Thyroid gland (tissue), 4 donors: ENCODE measurements at regions not wholly inside any gene's neighbourhood (a gene's known extent, or its start where the extent isn't known, plus 50 kb on each side); places are given as distances from the start of the nearest gene placed in this dataset.

Experiments
- DNase-seq, 2 donors: peaks; one replicate each; pipeline ENCODE4 v3.0.0-alpha.2; 2019
- H3K27ac ChIP-seq, 3 donors: fragments of 200-600 bp; sonication (generic); 1 replicate in 2 of 3; 2 replicates in 1 of 3; pipeline ENCODE4 v1.5.1; 2016 to 2019; ENCODE audit warnings: mild to moderate bottlenecking in 1 of 3, moderate library complexity in 1 of 3
- H3K27me3 ChIP-seq: fragments of 200-600 bp; sonication (generic); one replicate; pipeline ENCODE4 v1.5.1; 2019
- H3K36me3 ChIP-seq, 2 donors: fragments of 200-600 bp; sonication (generic); one replicate each; pipeline ENCODE4 v1.5.1; 2016 to 2019
- H3K4me1 ChIP-seq, 2 donors: fragments of 200-600 bp; sonication (generic); one replicate each; pipeline ENCODE4 v1.5.1; 2017 to 2019
- H3K4me3 ChIP-seq, 3 donors: fragments of 200-600 bp; sonication (generic); replicated peaks in 1 of 3; 1 replicate in 2 of 3; 2 replicates in 1 of 3; pipeline ENCODE4 v1.5.1; 2016; ENCODE audit warnings: mild to moderate bottlenecking in 1 of 3
- H3K9me3 ChIP-seq: fragments of 200-600 bp; sonication (generic); one replicate; pipeline ENCODE4 v1.5.1; 2017
- POLR2A ChIP-seq, 2 donors: fragments of 450-650 bp; IDR thresholded peaks; one replicate each; pipeline ENCODE4 v1.6.1; 2017; ENCODE audit warnings: antibody characterized with exemption in 2 of 2, mild to moderate bottlenecking in 2 of 2, moderate library complexity in 1 of 2
- WGBS, 2 donors: methylation state at CpG; one replicate each; pipeline ENCODE4 v1.1.5; 2017; 5-methylcytosine and 5-hydroxymethylcytosine counted together
- intact Hi-C: fragments of 100-400 bp; cut with DNase I; formaldehyde crosslinking; loops from one replicate; pipeline ENCODE4 v1.15.1; 2023
- TF ChIP-seq, protein P1 (sequence below), 6 experiments: fragments of 200-600 bp in 3 of 6; fragments of 450-650 bp in 3 of 6; sonication (generic) in 3 of 6; IDR thresholded peaks; one replicate each; pipeline ENCODE4 v1.5.1; 2016 to 2019; ENCODE audit warnings: antibody characterized with exemption in 6 of 6, mild to moderate bottlenecking in 2 of 6, inconsistent platforms in 1 of 6, moderate library complexity in 1 of 6

DNA sequence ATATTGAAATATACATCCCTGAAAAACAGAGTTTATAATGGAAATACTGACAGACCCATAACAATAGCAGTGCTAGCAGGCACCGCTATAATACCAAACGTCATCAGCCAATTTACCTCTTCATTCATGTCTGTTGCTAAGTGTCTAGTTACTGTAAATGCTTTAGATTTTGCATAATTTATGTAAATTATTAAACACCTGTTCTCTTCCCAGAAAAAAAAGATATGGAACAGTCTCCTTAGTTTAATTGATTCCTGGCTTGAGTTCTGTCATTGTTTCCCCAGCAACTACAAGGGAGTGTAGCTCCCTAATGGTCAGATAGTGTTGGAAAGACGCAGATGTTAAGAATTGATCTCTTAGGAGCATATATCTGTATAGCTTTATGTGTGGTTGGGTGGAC, 817.9 kb upstream of the ADGRL2 start:
- Histone ChIP-seq H3K4me3 (no peak overlapping the region), H3K36me3 (no peaks in the 10 kb centered on the region), H3K9me3 (no peaks in the 10 kb centered on the region), H3K4me1 (no peaks in the 10 kb centered on the region), H3K27me3 (no peaks in the 10 kb centered on the region), H3K27ac (no peak overlapping the region)
- TF ChIP-seq POLR2A (IDR thresholded peaks at IDR 0.05) = no peak
- TF ChIP-seq, protein P1, sequence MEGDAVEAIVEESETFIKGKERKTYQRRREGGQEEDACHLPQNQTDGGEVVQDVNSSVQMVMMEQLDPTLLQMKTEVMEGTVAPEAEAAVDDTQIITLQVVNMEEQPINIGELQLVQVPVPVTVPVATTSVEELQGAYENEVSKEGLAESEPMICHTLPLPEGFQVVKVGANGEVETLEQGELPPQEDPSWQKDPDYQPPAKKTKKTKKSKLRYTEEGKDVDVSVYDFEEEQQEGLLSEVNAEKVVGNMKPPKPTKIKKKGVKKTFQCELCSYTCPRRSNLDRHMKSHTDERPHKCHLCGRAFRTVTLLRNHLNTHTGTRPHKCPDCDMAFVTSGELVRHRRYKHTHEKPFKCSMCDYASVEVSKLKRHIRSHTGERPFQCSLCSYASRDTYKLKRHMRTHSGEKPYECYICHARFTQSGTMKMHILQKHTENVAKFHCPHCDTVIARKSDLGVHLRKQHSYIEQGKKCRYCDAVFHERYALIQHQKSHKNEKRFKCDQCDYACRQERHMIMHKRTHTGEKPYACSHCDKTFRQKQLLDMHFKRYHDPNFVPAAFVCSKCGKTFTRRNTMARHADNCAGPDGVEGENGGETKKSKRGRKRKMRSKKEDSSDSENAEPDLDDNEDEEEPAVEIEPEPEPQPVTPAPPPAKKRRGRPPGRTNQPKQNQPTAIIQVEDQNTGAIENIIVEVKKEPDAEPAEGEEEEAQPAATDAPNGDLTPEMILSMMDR (IDR thresholded peaks at IDR 0.05) = no peak
- WGBS, 2 donors = 88 to 91% methylated on average over 3 of the region's 3 CpGs
- no peak for DNase-seq
- intact Hi-C loops = no loop called here

DNA sequence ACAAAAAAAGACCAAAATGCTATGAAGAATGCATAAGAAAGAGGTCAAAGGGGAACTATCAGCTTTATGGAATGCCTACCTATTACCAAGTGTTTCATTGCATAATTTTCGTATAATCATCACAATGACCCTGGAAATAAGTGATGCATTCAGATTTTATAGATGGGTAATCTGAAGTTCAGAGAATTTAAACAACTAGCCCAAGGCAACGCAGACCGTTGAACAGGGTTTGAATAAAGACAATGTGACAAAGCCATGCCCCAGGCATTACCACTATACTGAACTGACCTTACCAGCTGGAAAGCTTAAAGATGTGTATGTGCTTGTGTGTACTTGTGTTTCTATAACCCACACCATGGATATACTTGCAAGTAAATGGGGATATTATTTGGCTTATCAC, 827.6 kb upstream of the ADGRL2 start:
- TF ChIP-seq, protein P1 (IDR thresholded peaks at IDR 0.05) = no peak
- TF ChIP-seq POLR2A (IDR thresholded peaks at IDR 0.05) = no peak
- Histone ChIP-seq H3K4me3 (no peak overlapping the region), H3K36me3 (no peaks in the 10 kb centered on the region), H3K9me3 (no peaks in the 10 kb centered on the region), H3K4me1 (no peaks in the 10 kb centered on the region), H3K27ac (no peak overlapping the region), H3K27me3 (no peaks in the 10 kb centered on the region)
- DNase-seq = no peak
- 92 to 94% methylated on average over 3 of the region's 3 CpGs for WGBS, 2 donors
- intact Hi-C loops = no loop called here

GRCh38 chr1:80966266-80966665, 834.5 kb upstream of the ADGRL2 start:
- no peaks in the 10 kb centered on the region for H3K27me3 ChIP-seq
- H3K27ac ChIP-seq = no peak overlapping the region
- no peak overlapping the region for H3K4me3 ChIP-seq
- intact Hi-C loops = no loop called here
- 44 to 92% methylated on average over 1 of the region's 1 CpG for WGBS, 2 donors
- DNase-seq = no peak
- no peaks in the 10 kb centered on the region for H3K9me3 ChIP-seq
- no peaks in the 10 kb centered on the region for H3K4me1 ChIP-seq
- TF ChIP-seq, protein P1 (IDR thresholded peaks at IDR 0.05) = no peak
- TF ChIP-seq POLR2A (IDR thresholded peaks at IDR 0.05) = no peak
- no peaks in the 10 kb centered on the region for H3K36me3 ChIP-seq

DNA sequence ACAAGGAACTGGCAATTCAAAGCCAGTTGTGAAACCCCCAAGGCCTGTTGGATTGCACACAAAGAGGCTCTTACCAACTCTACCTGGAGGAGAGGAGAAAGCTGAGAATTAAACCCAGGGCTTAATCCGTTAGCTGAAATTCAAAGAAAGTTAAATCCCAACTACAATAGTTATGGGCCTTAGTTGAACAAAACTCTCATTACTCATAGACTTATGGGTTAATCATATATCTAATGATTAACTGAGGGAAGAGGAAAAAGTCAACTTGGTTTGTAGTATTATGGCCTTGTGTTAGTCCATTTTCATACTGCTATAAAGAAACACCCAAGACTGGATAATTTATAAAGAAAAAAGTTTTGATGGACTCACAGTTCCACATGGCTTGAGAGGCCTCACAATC, 838.2 kb upstream of the ADGRL2 start:
- 100% methylated on average over 1 of the region's 1 CpG for WGBS, 2 donors
- intact Hi-C loops = no loop called here
- H3K9me3 ChIP-seq = no peaks in the 10 kb centered on the region
- TF ChIP-seq POLR2A (IDR thresholded peaks at IDR 0.05) = no peak
- TF ChIP-seq, protein P1 (IDR thresholded peaks at IDR 0.05) = no peak
- DNase-seq = no peak
- H3K4me3 ChIP-seq = no peak overlapping the region
- no peaks in the 10 kb centered on the region for H3K4me1 ChIP-seq
- H3K27me3 ChIP-seq = no peaks in the 10 kb centered on the region
- H3K36me3 ChIP-seq = no peaks in the 10 kb centered on the region
- H3K27ac ChIP-seq = no peak overlapping the region

DNA sequence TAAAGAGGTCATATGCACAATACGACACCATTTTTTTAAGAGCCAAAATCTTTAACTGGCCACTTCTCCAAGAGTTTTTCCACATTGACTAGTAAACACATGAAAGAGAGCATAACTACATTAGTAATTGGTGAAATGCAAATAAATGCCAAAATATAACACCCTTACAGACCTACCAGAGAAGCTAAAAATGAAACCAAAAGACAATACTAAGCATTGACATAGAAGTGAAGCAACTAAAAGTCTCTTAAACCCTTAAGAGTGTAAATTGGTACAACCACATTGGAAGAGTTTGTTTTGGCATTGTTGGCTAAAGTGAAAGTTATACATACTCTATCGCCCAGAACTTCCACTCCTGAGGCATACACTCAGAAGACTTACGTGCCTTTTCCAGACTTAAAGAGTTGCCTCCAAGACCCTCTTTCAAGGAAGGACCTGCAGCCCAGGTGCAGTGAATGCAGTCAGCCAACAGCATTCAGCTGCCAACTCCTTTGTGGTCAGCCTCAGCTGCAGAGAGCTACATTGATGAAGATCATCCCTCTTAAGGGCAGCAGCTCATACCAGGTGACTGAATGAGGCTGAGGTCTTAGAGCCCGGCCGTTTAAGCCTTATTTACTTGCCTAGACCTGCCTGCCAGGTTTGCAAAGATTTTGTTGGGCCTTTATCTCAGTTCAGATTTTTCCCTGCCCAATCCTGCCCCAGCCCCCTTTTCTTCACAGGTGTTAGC, 839.1 kb upstream of the ADGRL2 start:
- 60 to 64% methylated on average over 5 of the region's 5 CpGs for WGBS, 2 donors
- no peak for DNase-seq
- Histone ChIP-seq H3K27ac (no peak overlapping the region), H3K9me3 (no peaks in the 10 kb centered on the region), H3K4me3 (no peak overlapping the region), H3K4me1 (no peaks in the 10 kb centered on the region), H3K27me3 (no peaks in the 10 kb centered on the region), H3K36me3 (no peaks in the 10 kb centered on the region)
- intact Hi-C loops = no loop called here
- no peak for TF ChIP-seq POLR2A (IDR thresholded peaks at IDR 0.05)
- TF ChIP-seq, protein P1 (IDR thresholded peaks at IDR 0.05) = no peak
